ENCODE measurements at regions not wholly inside any gene's neighbourhood (a gene's known extent, or its start where the extent isn't known, plus 50 kb on each side); places are given as distances from the start of the nearest gene placed in this dataset.

- H3K4me2 ChIP-seq (ENCODE audit: low read depth, low read length) = no peak overlapping the region
- H2AK5ac ChIP-seq (ENCODE audit: low read depth, low read length) = no peak overlapping the region
- WGBS, 2 experiments (ENCODE audit: extremely low coverage in 2 of 2, insufficient read length in 1 of 2) = no CpG with 5 or more reads among the region's 1 CpG
- H3K14ac ChIP-seq (replicated peaks; ENCODE audit: low read depth, low read length) = no peak overlapping the region
- H3K27ac ChIP-seq (ENCODE audit: insufficient read depth, low read length) = no peak overlapping the region
- no peak overlapping the region for H2AFZ ChIP-seq (replicated peaks; ENCODE audit: low read length, poor library complexity)
- H4K8ac ChIP-seq (ENCODE audit: low read depth in 2 of 2, low read length in 2 of 2) = no peak overlapping the region
- BruUV-seq (replicated peaks) = no TSS peak
- dilution Hi-C loops (cut with HindIII; ENCODE audit: low sequenced_read_pairs, unreplicated experiment) = no loop called here
- DNase-seq (no peak), ATAC-seq (ENCODE audit: low read depth) (no peak)
- no peak overlapping the region for H3K4ac ChIP-seq (ENCODE audit: low read depth, low read length)
- ChIA-PET POLR2A (ENCODE audit: unreplicated experiment) (no interaction called here), CTCF (no interaction called here)
- H3K4me1 ChIP-seq (ENCODE audit: control insufficient read depth, insufficient read depth, low read length) = no peaks in the 10 kb centered on the region
- H3K9me3 ChIP-seq (ENCODE audit: control insufficient read depth, insufficient read depth, low read length) = peaks cover 5% of the 10 kb centered on the region; the same call in 1 of the 2 replicates
- no peak overlapping the region for H3K18ac ChIP-seq (ENCODE audit: low read depth, low read length)
- H2BK20ac ChIP-seq (ENCODE audit: low read depth, low read length) = no peak overlapping the region
- H4K91ac ChIP-seq (ENCODE audit: insufficient read depth, low read depth, low read length) = no peak overlapping the region
- H3K4me3 ChIP-seq (ENCODE audit: insufficient read depth, low read depth, low read length) = no peak overlapping the region
- no peak overlapping the region for H3K9ac ChIP-seq (ENCODE audit: low read depth, low read length)
- no peaks in the 10 kb centered on the region for H3K27me3 ChIP-seq (ENCODE audit: control insufficient read depth, insufficient read depth, low read length)
- no peak overlapping the region for H3K56ac ChIP-seq (ENCODE audit: extremely low read depth, insufficient read depth, low read length)
- H2BK120ac ChIP-seq (ENCODE audit: low read depth, low read length) = no peak overlapping the region
- in situ Hi-C loops (cut with MboI; ENCODE audit: low sequenced_read_pairs) = no loop called here
- no peak overlapping the region for H2BK5ac ChIP-seq (ENCODE audit: low read depth, low read length, poor library complexity, severe bottlenecking)
- H3K36me3 ChIP-seq (ENCODE audit: control insufficient read depth, insufficient read depth, low read length) = no peaks in the 10 kb centered on the region
- no peak overlapping the region for H4K5ac ChIP-seq (ENCODE audit: low read depth, low read length)
- no peaks in the 10 kb centered on the region for H3K9me1 ChIP-seq (ENCODE audit: insufficient read depth, low read length)
- TF ChIP-seq SMC3 (IDR thresholded peaks at IDR 0.05; ENCODE audit: low read depth, low read length) = no peak
- TF ChIP-seq FOS (IDR thresholded peaks at IDR 0.05; ENCODE audit: low read depth, low read length) = no peak
- no peak for TF ChIP-seq MAZ (IDR thresholded peaks at IDR 0.05; ENCODE audit: borderline replicate concordance, low read depth, low read length)
- no peak for TF ChIP-seq RAD21 (IDR thresholded peaks at IDR 0.05; ENCODE audit: low read length)
- no peak for TF ChIP-seq POLR2A (IDR thresholded peaks at IDR 0.05; ENCODE audit: low read depth, low read length)
- TF ChIP-seq BHLHE40 (IDR thresholded peaks at IDR 0.05; ENCODE audit: low read depth, low read length) = no peak
- TF ChIP-seq CTCF (conservative IDR thresholded peaks at IDR 0.05; ENCODE audit: low read depth, low read length) = no peak
- no peak for TF ChIP-seq NFE2L2 (IDR thresholded peaks at IDR 0.05; ENCODE audit: low read depth, low read length)
- no peak overlapping the region for H2BK15ac ChIP-seq (ENCODE audit: low read depth, low read length)
- no peaks in the 10 kb centered on the region for H4K20me1 ChIP-seq (ENCODE audit: insufficient read depth, low read length)
- intact Hi-C loops (cut with micrococcal nuclease) = no loop called here
- H2AK9ac ChIP-seq (replicated peaks; ENCODE audit: low read depth, low read length, poor library complexity) = no peak overlapping the region
- no peak overlapping the region for H3K23ac ChIP-seq (ENCODE audit: low read depth, low read length)
- H3K79me1 ChIP-seq (ENCODE audit: low read depth in 1 of 2, low read length in 2 of 2) = no peaks in the 10 kb centered on the region
These were observed 234.0 kb downstream of the MBD2 start for GRCh38 chr18:53990485-53990884.

All from IMR-90 (cell line).